SK-N-MC (cell line): ENCODE measurements at regions not wholly inside any gene's neighbourhood (a gene's known extent, or its start where the extent isn't known, plus 50 kb on each side); places are given as distances from the start of the nearest gene placed in this dataset.

Experiments used
- DNase-seq: peaks from one replicate; pipeline ENCODE4 v3.0.0-alpha.2; 2011; ENCODE audit warnings: low read depth, low spot score
- H3K27ac ChIP-seq: fragments of 200-600 bp; sonication (generic); 2 replicates; pipeline ENCODE4 v1.5.1; 2016; ENCODE audit warnings: mixed run types
- H3K36me3 ChIP-seq: fragments of 200-600 bp; sonication (generic); 2 replicates; pipeline ENCODE4 v1.6.1; 2017; ENCODE audit warnings: antibody characterized with exemption, low read length, mixed read lengths; ENCODE audit not compliant: insufficient read depth
- H3K4me3 ChIP-seq: fragments of 200-600 bp; sonication (generic); 2 replicates; pipeline ENCODE4 v1.5.1; 2016
- H3K9ac ChIP-seq: fragments of 200-600 bp; sonication (generic); 2 replicates; pipeline ENCODE4 v1.8.0; 2017; ENCODE audit warnings: mixed run types, mixed read lengths; ENCODE audit not compliant: insufficient read length
- H3K9me3 ChIP-seq: fragments of 200-600 bp; sonication (generic); 2 replicates; pipeline ENCODE4 v1.6.1; 2017; ENCODE audit warnings: low read depth, mild to moderate bottlenecking, antibody characterized with exemption, low read length, moderate library complexity, mixed read lengths
- EZH2 ChIP-seq: fragments of 200-600 bp; sonication (generic); IDR thresholded peaks from one replicate; pipeline ENCODE4 v1.6.1; 2017; ENCODE audit warnings: antibody characterized with exemption
- FOXP2 ChIP-seq: optimal IDR thresholded peaks from 2 replicates; pipeline ENCODE3; 2011; ENCODE audit warnings: mild to moderate bottlenecking, moderate library complexity; ENCODE audit not compliant: insufficient read depth; ENCODE audit errors: extremely low read length, control extremely low read depth
- POLR2AphosphoS5 ChIP-seq: IDR thresholded peaks from 2 replicates; pipeline ENCODE4 v1.6.1; 2012; ENCODE audit warnings: mild to moderate bottlenecking, low read depth, low read length, borderline replicate concordance

- Histone ChIP-seq H3K9ac (no peak overlapping the region), H3K27ac (no peak overlapping the region), H3K36me3 (no peaks in the 10 kb centered on the region), H3K9me3 (no peaks in the 10 kb centered on the region), H3K4me3 (no peak overlapping the region)
- no peak for TF ChIP-seq FOXP2
- no peak for TF ChIP-seq POLR2AphosphoS5
- TF ChIP-seq EZH2, result no peak
- no peak for DNase-seq
Measured at GRCh38 chr3:70789878-70790277, 477.4 kb upstream of the MDFIC2 start.

- TF ChIP-seq POLR2AphosphoS5 (no peak), EZH2 (no peak), FOXP2 (no peak)
- Histone ChIP-seq H3K27ac (no peak overlapping the region), H3K9me3 (no peaks in the 10 kb centered on the region), H3K4me3 (no peak overlapping the region), H3K36me3 (no peaks in the 10 kb centered on the region), H3K9ac (no peak overlapping the region)
- no peak for DNase-seq
Measured at GRCh38 chr3:70780790-70781189, 468.4 kb upstream of the MDFIC2 start.

GRCh38 chr3:70779296-70779695 lies 466.9 kb upstream of the MDFIC2 start:
- Histone ChIP-seq H3K27ac (no peak overlapping the region), H3K36me3 (no peaks in the 10 kb centered on the region), H3K9me3 (no peaks in the 10 kb centered on the region), H3K4me3 (no peak overlapping the region), H3K9ac (no peak overlapping the region)
- TF ChIP-seq POLR2AphosphoS5 (no peak), EZH2 (no peak), FOXP2 (no peak)
- no peak for DNase-seq

GRCh38 chr3:70776081-70776480 lies 463.6 kb upstream of the MDFIC2 start:
- H3K27ac ChIP-seq, result no peak overlapping the region
- DNase-seq, result no peak
- TF ChIP-seq POLR2AphosphoS5 (no peak), EZH2 (no peak), FOXP2 (no peak)

DNA sequence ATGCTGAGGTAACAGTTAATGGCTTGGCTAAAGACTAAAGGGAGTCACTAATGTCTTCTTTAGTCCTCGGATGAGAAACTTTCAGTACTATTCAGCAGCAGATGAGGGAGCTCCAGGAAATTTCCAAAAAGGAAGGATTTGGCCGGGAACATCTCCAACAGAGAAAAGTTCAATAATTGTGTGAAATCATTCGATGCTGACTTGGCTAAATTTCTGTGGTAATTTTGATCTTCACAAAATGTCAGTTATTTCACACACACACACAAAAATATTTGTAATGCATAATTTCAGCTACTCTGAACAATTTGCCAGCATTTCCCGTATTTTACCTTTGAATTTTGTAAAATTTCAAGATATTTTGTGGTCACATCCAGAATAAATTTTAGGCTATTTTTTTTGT lies 462.8 kb upstream of the MDFIC2 start:
- TF ChIP-seq EZH2 (no peak), FOXP2 (no peak), POLR2AphosphoS5 (no peak)
- Histone ChIP-seq H3K9me3 (no peaks in the 10 kb centered on the region), H3K27ac (no peak overlapping the region), H3K9ac (no peak overlapping the region), H3K36me3 (no peaks in the 10 kb centered on the region), H3K4me3 (no peak overlapping the region)
- DNase-seq, result no peak

More at GRCh38 chr3:70776081-70776480, 463.6 kb upstream of the MDFIC2 start:
- Histone ChIP-seq H3K9ac (no peak overlapping the region), H3K9me3 (no peaks in the 10 kb centered on the region), H3K36me3 (no peaks in the 10 kb centered on the region), H3K4me3 (no peak overlapping the region)

GRCh38 chr3:70774641-70775040 lies 462.2 kb upstream of the MDFIC2 start:
- Histone ChIP-seq H3K4me3 (no peak overlapping the region), H3K9me3 (no peaks in the 10 kb centered on the region), H3K36me3 (no peaks in the 10 kb centered on the region), H3K9ac (no peak overlapping the region), H3K27ac (no peak overlapping the region)
- DNase-seq, result no peak
- TF ChIP-seq EZH2, result no peak
- no peak for TF ChIP-seq POLR2AphosphoS5
- no peak for TF ChIP-seq FOXP2

- no peak overlapping the region for H3K27ac ChIP-seq
- DNase-seq, result no peak
Measured at GRCh38 chr3:70771426-70772147, 459.1 kb upstream of the MDFIC2 start.

DNA sequence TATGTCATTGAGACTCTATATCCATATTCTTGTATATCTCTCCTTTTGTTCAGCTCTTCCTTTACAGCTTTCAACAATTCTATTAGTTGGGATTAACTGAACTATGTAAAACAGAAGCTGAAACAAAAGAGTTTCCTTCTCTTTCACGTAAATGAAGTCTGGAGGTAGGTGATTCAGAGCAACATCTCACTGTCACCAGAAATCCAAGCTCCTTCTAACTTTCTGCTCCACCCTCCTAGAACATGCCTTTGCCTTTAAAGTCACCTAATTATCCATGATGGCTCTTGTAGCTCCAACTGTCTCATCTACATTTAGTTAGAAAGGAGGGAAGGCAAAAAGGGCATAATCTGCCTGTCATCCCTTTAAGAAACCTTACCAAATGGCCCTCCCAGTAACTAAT lies 458.2 kb upstream of the MDFIC2 start:
- H3K9ac ChIP-seq, result no peak overlapping the region

More at GRCh38 chr3:70771426-70772147, 459.1 kb upstream of the MDFIC2 start:
- no peak for TF ChIP-seq POLR2AphosphoS5
- no peak for TF ChIP-seq FOXP2
- TF ChIP-seq EZH2, result no peak
- no peak overlapping the region for H3K9ac ChIP-seq
- no peaks in the 10 kb centered on the region for H3K36me3 ChIP-seq
- H3K9me3 ChIP-seq, result no peaks in the 10 kb centered on the region
- H3K4me3 ChIP-seq, result no peak overlapping the region

GRCh38 chr3:70766301-70766700 lies 453.9 kb upstream of the MDFIC2 start:
- H3K36me3 ChIP-seq, result no peaks in the 10 kb centered on the region

More for the DNA sequence above, 458.2 kb upstream of the MDFIC2 start:
- Histone ChIP-seq H3K4me3 (no peak overlapping the region), H3K27ac (no peak overlapping the region), H3K9me3 (no peaks in the 10 kb centered on the region), H3K36me3 (no peaks in the 10 kb centered on the region)
- DNase-seq, result no peak
- TF ChIP-seq POLR2AphosphoS5 (no peak), EZH2 (no peak), FOXP2 (no peak)

More at GRCh38 chr3:70766301-70766700, 453.9 kb upstream of the MDFIC2 start:
- H3K9ac ChIP-seq, result no peak overlapping the region
- no peak overlapping the region for H3K27ac ChIP-seq
- DNase-seq, result no peak
- TF ChIP-seq EZH2 (no peak), FOXP2 (no peak), POLR2AphosphoS5 (no peak)
- H3K9me3 ChIP-seq, result no peaks in the 10 kb centered on the region
- no peak overlapping the region for H3K4me3 ChIP-seq
